Body of pancreas (tissue), 4 donors: ENCODE measurements at regions not wholly inside any gene's neighbourhood (a gene's known extent, or its start where the extent isn't known, plus 50 kb on each side); places are given as distances from the start of the nearest gene placed in this dataset.

Source experiments
- ATAC-seq: fragments of 150-250 bp; one replicate; pipeline ENCODE4 v1.9.1; 2016
- DNase-seq, 4 donors: peaks; one replicate each; pipeline ENCODE4 v3.0.0-alpha.2; 2019
- H3K27ac ChIP-seq, 4 donors: fragments of 200-600 bp; sonication (generic); 1 replicate in 3 of 4; 2 replicates in 1 of 4; pipeline versions ENCODE4 v1.5.1 to v1.6.1; 2016 to 2019; ENCODE audit warnings: mild to moderate bottlenecking in 1 of 4, mixed read lengths in 1 of 4, moderate library complexity in 1 of 4
- H3K27me3 ChIP-seq, 2 donors: fragments of 200-600 bp; sonication (generic); one replicate each; pipeline ENCODE4 v1.6.0; 2016; ENCODE audit warnings: mild to moderate bottlenecking in 1 of 2
- H3K36me3 ChIP-seq, 2 donors: fragments of 200-600 bp; sonication (generic); replicated peaks in 1 of 2; 2 replicates each; pipeline ENCODE4 v1.5.1; 2016; ENCODE audit warnings: low read depth in 2 of 2; ENCODE audit not compliant: insufficient read depth in 1 of 2
- H3K4me1 ChIP-seq: fragments of 200-600 bp; sonication (generic); one replicate; pipeline ENCODE4 v1.6.0; 2016
- H3K4me3 ChIP-seq, 2 donors: fragments of 200-600 bp; sonication (generic); 1 replicate in 1 of 2; 2 replicates in 1 of 2; pipeline ENCODE4 v1.5.1; 2016 to 2019
- H3K9me3 ChIP-seq, 3 donors: fragments of 200-600 bp; sonication (generic); 1 replicate in 2 of 3; 2 replicates in 1 of 3; pipeline ENCODE4 v1.5.1; 2016
- CTCF ChIP-seq, 7 experiments: fragments of 450-650 bp in 4 of 7; fragments of 200-600 bp in 3 of 7; sonication (generic) in 3 of 7; IDR thresholded peaks; one replicate each; pipeline ENCODE4 v1.5.1; 2016 to 2019; ENCODE audit warnings: antibody characterized with exemption in 7 of 7
- POLR2A ChIP-seq, 3 donors: fragments of 450-650 bp; IDR thresholded peaks; one replicate each; pipeline ENCODE4 v1.6.1; 2016; ENCODE audit warnings: antibody characterized with exemption in 3 of 3, mild to moderate bottlenecking in 2 of 3
- WGBS, 2 donors: methylation state at CpG; one replicate each; pipeline ENCODE4 v1.1.5; 2017; 5-methylcytosine and 5-hydroxymethylcytosine counted together
- intact Hi-C: fragments of 100-400 bp; cut with DNase I; formaldehyde crosslinking; loops from one replicate; pipeline ENCODE4 v1.15.1; 2023

- H3K27me3 ChIP-seq, result no peaks in the 10 kb centered on the region
- TF ChIP-seq CTCF (IDR thresholded peaks at IDR 0.05), result no peak
- no peak for TF ChIP-seq POLR2A (IDR thresholded peaks at IDR 0.05)
- H3K4me1 ChIP-seq, result no peaks in the 10 kb centered on the region
- intact Hi-C loops, result no loop called here
- H3K27ac ChIP-seq, result no peak overlapping the region
- H3K9me3 ChIP-seq, result peaks cover 0 to 6% (median 0%) of the 10 kb centered on the region in 3 donors
- H3K36me3 ChIP-seq, result no peaks in the 10 kb centered on the region
- 43 to 80% methylated on average over 3 to 13 of the region's 13 CpGs for WGBS, 2 donors
- no peak for DNase-seq
- no peak overlapping the region for H3K4me3 ChIP-seq
- no peak for ATAC-seq
These were observed 968.6 kb upstream of the ZNF722 start for GRCh38 chr7:63030061-63030460.

GRCh38 chr7:63031838-63032436, 966.7 kb upstream of the ZNF722 start:
- Histone ChIP-seq H3K9me3 (peaks cover 0 to 6% (median 0%) of the 10 kb centered on the region in 3 donors), H3K4me3 (no peak overlapping the region), H3K36me3 (no peaks in the 10 kb centered on the region), H3K4me1 (no peaks in the 10 kb centered on the region), H3K27me3 (no peaks in the 10 kb centered on the region), H3K27ac (no peak overlapping the region)
- DNase-seq (no peak), ATAC-seq (no peak)
- TF ChIP-seq POLR2A (IDR thresholded peaks at IDR 0.05) (no peak), CTCF (IDR thresholded peaks at IDR 0.05) (no peak)
- 44 to 57% methylated on average over 5 to 16 of the region's 16 CpGs for WGBS, 2 donors
- intact Hi-C loops, result no loop called here

- Histone ChIP-seq H3K9me3 (no peaks in the 10 kb centered on the region), H3K4me1 (no peaks in the 10 kb centered on the region), H3K27ac (no peak overlapping the region), H3K27me3 (no peaks in the 10 kb centered on the region), H3K4me3 (no peak overlapping the region), H3K36me3 (no peaks in the 10 kb centered on the region)
- intact Hi-C loops, result no loop called here
- DNase-seq (no peak), ATAC-seq (no peak)
- 43 to 52% methylated on average over 6 of the region's 6 CpGs for WGBS, 2 donors
- no peak for TF ChIP-seq CTCF (IDR thresholded peaks at IDR 0.05)
- no peak for TF ChIP-seq POLR2A (IDR thresholded peaks at IDR 0.05)
These were observed 961.4 kb upstream of the ZNF722 start for GRCh38 chr7:63037242-63037641.

GRCh38 chr7:63038987-63039386, 959.7 kb upstream of the ZNF722 start:
- no peaks in the 10 kb centered on the region for H3K36me3 ChIP-seq
- no peak for TF ChIP-seq CTCF (IDR thresholded peaks at IDR 0.05)
- TF ChIP-seq POLR2A (IDR thresholded peaks at IDR 0.05), result no peak
- no peak overlapping the region for H3K4me3 ChIP-seq
- no peaks in the 10 kb centered on the region for H3K27me3 ChIP-seq
- no peak overlapping the region for H3K27ac ChIP-seq
- no peak for ATAC-seq
- DNase-seq, result no peak
- no peaks in the 10 kb centered on the region for H3K4me1 ChIP-seq
- intact Hi-C loops, result no loop called here
- WGBS, 2 donors, result 60 to 66% methylated on average over 4 of the region's 4 CpGs
- no peaks in the 10 kb centered on the region for H3K9me3 ChIP-seq

GRCh38 chr7:63039882-63040281, 958.8 kb upstream of the ZNF722 start:
- Histone ChIP-seq H3K27me3 (no peaks in the 10 kb centered on the region), H3K27ac (no peak overlapping the region), H3K36me3 (no peaks in the 10 kb centered on the region), H3K9me3 (no peaks in the 10 kb centered on the region), H3K4me1 (no peaks in the 10 kb centered on the region), H3K4me3 (no peak overlapping the region)
- no peak for DNase-seq
- no peak for ATAC-seq
- intact Hi-C loops, result no loop called here
- TF ChIP-seq CTCF (IDR thresholded peaks at IDR 0.05), result no peak
- TF ChIP-seq POLR2A (IDR thresholded peaks at IDR 0.05), result no peak
- WGBS, 2 donors, result 72 to 76% methylated on average over 8 of the region's 8 CpGs
